H1 (cell line): ENCODE measurements at regions not wholly inside any gene's neighbourhood (a gene's known extent, or its start where the extent isn't known, plus 50 kb on each side); places are given as distances from the start of the nearest gene placed in this dataset.

ENCODE experiments used
- CTCF ChIA-PET: fragments of 300-600 bp; sonication (Branson Sonifier 250); formaldehyde crosslinking; loops from one replicate; lab custom pipeline; 2021; ENCODE audit not compliant: partially characterized antibody; lab: Charles Lee
- POLR2A ChIA-PET: fragments of 300-600 bp; sonication (Branson Sonifier 250); formaldehyde crosslinking; loops from one replicate; lab custom pipeline; 2021; ENCODE audit warnings: inconsistent platforms; ENCODE audit not compliant: partially characterized antibody; lab: Charles Lee
- DNase-seq, 2 experiments: peaks; one replicate each; pipeline versions ENCODE4 v3.0.0 to v3.0.0-alpha.2; 2010 to 2022; ENCODE audit warnings: low spot score in 2 of 2, low read depth in 1 of 2, mixed read lengths in 1 of 2
- FAIRE-seq: peaks from 2 replicates; lab custom pipeline; 2011; peaks lifted over from hg19 to GRCh38; lab: Jason Lieb, UNC
- H2AFZ ChIP-seq: 2 replicates; pipeline ENCODE4 v1.8.1; 2012; ENCODE audit warnings: low read length, inconsistent platforms
- H2AK5ac ChIP-seq: 2 replicates; pipeline ENCODE4 v1.6.1; 2013; ENCODE audit warnings: low read depth, low read length
- H2BK120ac ChIP-seq: replicated peaks from 2 replicates; pipeline ENCODE3; 2013; ENCODE audit warnings: low read depth, low read length, inconsistent platforms
- H2BK12ac ChIP-seq: 2 replicates; pipeline ENCODE4 v1.6.1; 2013; ENCODE audit warnings: low read depth, low read length
- H2BK15ac ChIP-seq: 2 replicates; pipeline ENCODE4 v1.6.1; 2013; ENCODE audit warnings: low read length
- H2BK20ac ChIP-seq: 2 replicates; pipeline ENCODE4 v1.6.1; 2013; ENCODE audit warnings: low read length
- H2BK5ac ChIP-seq: 2 replicates; pipeline ENCODE4 v1.6.1; 2013; ENCODE audit warnings: low read depth, low read length
- H3K14ac ChIP-seq: 2 replicates; pipeline ENCODE4 v1.6.1; 2013; ENCODE audit warnings: inconsistent platforms; ENCODE audit not compliant: insufficient read length
- H3K18ac ChIP-seq: 2 replicates; pipeline ENCODE4 v1.6.1; 2013; ENCODE audit warnings: low read length; ENCODE audit errors: extremely low read depth
- H3K23ac ChIP-seq: 2 replicates; pipeline ENCODE4 v1.6.1; 2013; ENCODE audit warnings: inconsistent platforms; ENCODE audit not compliant: insufficient read length
- H3K23me2 ChIP-seq: 2 replicates; pipeline ENCODE4 v1.6.1; 2013; ENCODE audit warnings: low read depth, low read length
- H3K27ac ChIP-seq: 2 replicates; pipeline ENCODE4 v1.6.1; 2011; ENCODE audit warnings: low read depth, low read length, inconsistent platforms
- H3K27me3 ChIP-seq, 4 experiments: replicated peaks in 1 of 4; 1 replicate in 1 of 4; 2 replicates in 3 of 4; pipeline versions ENCODE4 v1.6.1 to v1.8.1; 2011 to 2013; ENCODE audit warnings: low read length in 3 of 4, mild to moderate bottlenecking in 3 of 4, inconsistent platforms in 2 of 4, mixed read lengths in 2 of 4, moderate library complexity in 1 of 4; ENCODE audit not compliant: control insufficient read depth in 3 of 4, insufficient read depth in 3 of 4; ENCODE audit errors: extremely low read depth in 1 of 4
- H3K36me3 ChIP-seq, 4 experiments: 2 replicates each; pipeline versions ENCODE4 v1.6.1 to v1.8.1; 2011 to 2013; ENCODE audit warnings: mild to moderate bottlenecking in 4 of 4, low read length in 3 of 4, moderate library complexity in 2 of 4, control low read depth in 1 of 4, inconsistent platforms in 1 of 4; ENCODE audit not compliant: insufficient read depth in 4 of 4, control insufficient read depth in 2 of 4
- H3K4ac ChIP-seq: replicated peaks from 2 replicates; pipeline ENCODE3; 2013; ENCODE audit warnings: low read length, low read depth, mixed read lengths, inconsistent platforms; ENCODE audit not compliant: insufficient read length
- H3K4me1 ChIP-seq, 4 experiments: replicated peaks in 1 of 4; 1 replicate in 1 of 4; 2 replicates in 3 of 4; pipeline versions ENCODE4 v1.6.1 to v1.8.1; 2011 to 2013; ENCODE audit warnings: low read length in 3 of 4, inconsistent platforms in 2 of 4, mixed read lengths in 1 of 4; ENCODE audit not compliant: insufficient read depth in 4 of 4, control insufficient read depth in 3 of 4
- H3K4me2 ChIP-seq, 2 experiments: 2 replicates each; pipeline versions ENCODE4 v1.6.1 to v1.8.1; 2011 to 2013; ENCODE audit warnings: low read depth in 2 of 2, low read length in 2 of 2, control low read depth in 1 of 2, inconsistent platforms in 1 of 2, mild to moderate bottlenecking in 1 of 2; ENCODE audit not compliant: insufficient read depth in 1 of 2
- H3K4me3 ChIP-seq, 4 experiments: fragments of 200-600, 300-600 bp in 1 of 4; sonication (generic), shearing (Covaris generic), sonication (Bioruptor Twin) in 1 of 4; 2 replicates each; pipeline versions ENCODE4 v1.5.1 to v1.8.1; 2011 to 2016; ENCODE audit warnings: low read length in 4 of 4, low read depth in 3 of 4, control low read depth in 2 of 4, inconsistent platforms in 2 of 4, mild to moderate bottlenecking in 2 of 4, mixed read lengths in 1 of 4, moderate library complexity in 1 of 4; ENCODE audit not compliant: insufficient read depth in 2 of 4; ENCODE audit errors: extremely low read depth in 1 of 4
- H3K56ac ChIP-seq: replicated peaks from 2 replicates; pipeline ENCODE3; 2013; ENCODE audit warnings: low read depth, mild to moderate bottlenecking, mixed read lengths, low read length, inconsistent platforms; ENCODE audit not compliant: insufficient read length
- H3K79me1 ChIP-seq: 2 replicates; pipeline ENCODE4 v1.6.1; 2013; ENCODE audit warnings: low read depth, low read length, control low read depth
- H3K79me2 ChIP-seq, 2 experiments: 2 replicates each; pipeline versions ENCODE4 v1.6.1 to v1.8.1; 2012 to 2013; ENCODE audit warnings: low read length in 2 of 2, mild to moderate bottlenecking in 2 of 2, inconsistent platforms in 1 of 2; ENCODE audit not compliant: insufficient read depth in 2 of 2, control insufficient read depth in 1 of 2
- H3K9ac ChIP-seq, 4 experiments: replicated peaks in 1 of 4; 1 replicate in 1 of 4; 2 replicates in 3 of 4; pipeline versions ENCODE4 v1.6.1 to v1.8.1; 2011 to 2013; ENCODE audit warnings: low read depth in 3 of 4, low read length in 3 of 4, control low read depth in 2 of 4, mild to moderate bottlenecking in 2 of 4, moderate library complexity in 2 of 4, inconsistent platforms in 1 of 4; ENCODE audit errors: extremely low read depth in 1 of 4
- H3K9me3 ChIP-seq, 2 experiments: 2 replicates each; pipeline versions ENCODE4 v1.6.1 to v1.8.1; 2012 to 2013; ENCODE audit warnings: mild to moderate bottlenecking in 2 of 2, moderate library complexity in 2 of 2, control low read depth in 1 of 2, inconsistent platforms in 1 of 2, low read depth in 1 of 2, low read length in 1 of 2, mixed read lengths in 1 of 2; ENCODE audit not compliant: insufficient read depth in 2 of 2
- H4K20me1 ChIP-seq, 2 experiments: replicated peaks in 1 of 2; 2 replicates each; pipeline versions ENCODE3 to v1.8.1; 2011 to 2013; ENCODE audit warnings: inconsistent platforms in 2 of 2, low read length in 2 of 2, mild to moderate bottlenecking in 1 of 2; ENCODE audit not compliant: insufficient read depth in 2 of 2, control insufficient read depth in 1 of 2
- H4K5ac ChIP-seq: 2 replicates; pipeline ENCODE4 v1.6.1; 2013; ENCODE audit warnings: low read length, low read depth, mixed read lengths, inconsistent platforms; ENCODE audit not compliant: insufficient read length
- H4K8ac ChIP-seq: 2 replicates; pipeline ENCODE4 v1.8.0; 2013; ENCODE audit warnings: mild to moderate bottlenecking, moderate library complexity, low read length, inconsistent platforms; ENCODE audit not compliant: insufficient read depth; ENCODE audit errors: extremely low read depth
- H4K91ac ChIP-seq: replicated peaks from 2 replicates; pipeline ENCODE3; 2013; ENCODE audit warnings: low read length, mixed read lengths, inconsistent platforms; ENCODE audit not compliant: insufficient read length
- ATF3 ChIP-seq: IDR thresholded peaks from 2 replicates; pipeline ENCODE4 v1.6.1; 2011; ENCODE audit warnings: low read depth, mild to moderate bottlenecking, low read length; ENCODE audit not compliant: insufficient read depth
- CHD2 ChIP-seq: IDR thresholded peaks from 2 replicates; pipeline ENCODE4 v1.6.1; 2012; ENCODE audit warnings: low read length, improper control_type of control experiment
- CTBP2 ChIP-seq: IDR thresholded peaks from 2 replicates; pipeline ENCODE4 v1.7.0; 2011; ENCODE audit warnings: borderline replicate concordance, mild to moderate bottlenecking, moderate library complexity, mixed read lengths, low read length; ENCODE audit not compliant: insufficient read depth, insufficient read length
- E2F6 ChIP-seq: IDR thresholded peaks from 2 replicates; pipeline ENCODE4 v1.6.1; 2012; ENCODE audit warnings: inconsistent platforms
- FOSL1 ChIP-seq: IDR thresholded peaks from 2 replicates; pipeline ENCODE4 v1.6.1; 2011; ENCODE audit warnings: mild to moderate bottlenecking, low read depth, low read length, moderate library complexity; ENCODE audit not compliant: insufficient read depth
- JUN ChIP-seq: IDR thresholded peaks from 2 replicates; pipeline ENCODE4 v1.6.1; 2011; ENCODE audit warnings: low read depth, mild to moderate bottlenecking, improper control_type of control experiment, low read length
- KDM4A ChIP-seq: IDR thresholded peaks from one replicate; pipeline ENCODE4 v1.7.1; 2012; ENCODE audit warnings: low read depth, mild to moderate bottlenecking, moderate library complexity, low read length, inconsistent platforms; ENCODE audit not compliant: severe bottlenecking
- SAP30 ChIP-seq: fragments of 300-600 bp; sonication (generic); IDR thresholded peaks from 2 replicates; pipeline ENCODE4 v1.7.1; 2012; ENCODE audit warnings: low read length, moderate library complexity, mild to moderate bottlenecking, inconsistent platforms; ENCODE audit not compliant: insufficient read depth, insufficient replicate concordance
- TEAD4 ChIP-seq: IDR thresholded peaks from 2 replicates; pipeline ENCODE4 v1.6.1; 2012; ENCODE audit warnings: low read depth, low read length, inconsistent platforms, mixed read lengths
- WGBS, 2 experiments: shearing (Covaris generic) in 1 of 2; methylation state at CpG; one replicate each; pipeline versions ENCODE4 v1.1.6 to v1.1.7; 2013 to 2015; ENCODE audit warnings: low lambda C conversion rate in 2 of 2, mixed read lengths in 2 of 2, inconsistent platforms in 1 of 2, low coverage in 1 of 2, missing lambda C conversion rate in 1 of 2; ENCODE audit not compliant: insufficient replicate concordance in 2 of 2, insufficient coverage in 1 of 2, insufficient read length in 1 of 2; ENCODE audit errors: extremely low coverage in 1 of 2, missing lambda C conversion rate in 1 of 2; 5-methylcytosine and 5-hydroxymethylcytosine counted together

- Histone ChIP-seq H3K4me2 (no peak overlapping the region), H3K27ac (no peak overlapping the region), H2BK5ac (no peak overlapping the region), H2BK15ac (no peak overlapping the region), H3K9ac (no peak overlapping the region), H3K23ac (no peak overlapping the region), H3K14ac (no peak overlapping the region), H4K5ac (no peak overlapping the region), H2BK120ac (no peak overlapping the region), H3K27me3 (no peaks in the 10 kb centered on the region), H3K4me1 (no peaks in the 10 kb centered on the region; a peak in 1 of 7 replicates), H3K4ac (no peak overlapping the region), H3K36me3 (no peaks in the 10 kb centered on the region), H3K79me2 (no peaks in the 10 kb centered on the region), H3K79me1 (no peaks in the 10 kb centered on the region), H4K20me1 (no peaks in the 10 kb centered on the region), H3K9me3 (peaks cover 9 to 15% of the 10 kb centered on the region in 2 experiments; a peak in 2 of 4 replicates), H3K18ac (no peak overlapping the region), H2BK20ac (no peak overlapping the region), H2AFZ (no peak overlapping the region), H3K23me2 (no peaks in the 10 kb centered on the region), H4K8ac (0 out of 2 replicates have a peak overlapping the region, but pooled peaks have one; percentile 19), H4K91ac (no peak overlapping the region), H2AK5ac (0 out of 2 replicates have a peak overlapping the region, but pooled peaks have one; percentile 53), H3K4me3 (no peak overlapping the region), H2BK12ac (no peak overlapping the region), H3K56ac (no peak overlapping the region)
- CTCF ChIA-PET = no interaction called here
- WGBS, 2 experiments = 92% methylated on average over 19 of the region's 21 CpGs; no CpG with 5 or more reads in 1 of the 2 experiments
- no peak for DNase-seq
- TF ChIP-seq ATF3 (no peak), CTBP2 (no peak), SAP30 (no peak), FOSL1 (no peak), JUN (no peak), TEAD4 (no peak), E2F6 (no peak), CHD2 (no peak), KDM4A (no peak)
- POLR2A ChIA-PET = no interaction called here
- FAIRE-seq = no peak
These were observed 111.0 kb upstream of the FRMD1 start for GRCh38 chr6:168190014-168190405.
